ENCODE measurements at regions not wholly inside any gene's neighbourhood (a gene's known extent, or its start where the extent isn't known, plus 50 kb on each side); places are given as distances from the start of the nearest gene placed in this dataset.

GRCh38 chr17:77399319-77399957, 258.7 kb downstream of the SEC14L1 start:
- no peak for DNase-seq

GRCh38 chr17:77400445-77400870, 259.7 kb downstream of the SEC14L1 start:
- no peak for DNase-seq

GRCh38 chr17:77402159-77402731, 261.5 kb downstream of the SEC14L1 start:
- no peak for DNase-seq

- no peak for DNase-seq
Measured at GRCh38 chr17:77403854-77404253, 263.1 kb downstream of the SEC14L1 start.

- peak; percentile 46 for DNase-seq
Measured at GRCh38 chr17:77404812-77405581, 264.2 kb downstream of the SEC14L1 start.

GRCh38 chr17:77405867-77406732, 265.3 kb downstream of the SEC14L1 start:
- peak; percentile 56 for DNase-seq

DNA sequence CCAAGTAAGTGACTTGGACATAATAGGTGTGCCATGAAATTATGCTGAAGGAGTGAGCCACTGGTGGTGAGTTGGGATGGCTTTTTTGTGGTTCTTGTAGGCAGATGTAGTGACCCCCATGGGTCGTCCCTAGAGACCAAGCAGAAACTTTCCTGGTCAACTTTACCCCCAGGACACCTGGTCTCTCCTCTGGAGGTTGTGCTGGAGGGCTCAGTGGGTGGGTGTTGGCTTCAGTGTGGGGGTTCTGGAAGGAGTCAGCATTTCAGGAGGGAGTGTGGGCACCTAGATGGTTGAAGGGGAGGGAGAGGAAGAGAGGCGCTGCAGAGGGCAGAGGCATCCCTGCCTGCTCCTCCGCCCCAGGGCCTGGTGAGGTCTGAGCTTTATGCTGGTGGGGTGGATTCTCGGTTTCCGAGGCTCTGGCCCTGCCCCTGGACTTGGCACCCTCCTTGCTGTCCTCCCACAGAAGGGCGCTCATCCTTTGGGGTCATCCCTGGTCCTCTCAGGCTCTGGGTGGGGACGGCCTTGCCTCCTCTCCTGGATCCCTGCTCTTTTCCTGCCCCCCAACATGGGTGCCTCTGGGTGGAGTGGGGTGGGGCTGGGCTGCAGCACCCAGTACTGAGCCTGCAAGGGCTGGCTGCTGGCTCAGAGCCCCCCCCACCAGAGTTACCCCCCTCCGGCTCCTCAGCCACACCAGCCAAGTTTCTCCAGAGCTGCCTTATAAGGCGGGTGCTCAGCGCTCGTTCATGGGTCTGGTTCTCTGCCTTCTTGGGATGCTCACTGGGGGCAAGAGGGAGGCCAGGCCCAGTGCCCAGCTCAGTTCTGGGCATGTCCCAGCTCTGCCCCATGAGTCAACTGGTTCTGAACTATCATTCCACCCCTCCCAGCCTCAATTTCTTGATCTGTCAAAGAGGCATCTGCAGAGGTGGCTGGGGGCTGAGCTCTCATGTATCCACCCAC, 266.8 kb downstream of the SEC14L1 start:
- DNase-seq: no peak

GRCh38 chr17:77408284-77408683, 267.5 kb downstream of the SEC14L1 start:
- DNase-seq: no peak

- DNase-seq: no peak
Measured at GRCh38 chr17:77409282-77410161, 268.8 kb downstream of the SEC14L1 start.

- DNase-seq: no peak
Measured at GRCh38 chr17:77410470-77410869, 269.7 kb downstream of the SEC14L1 start.

DNA sequence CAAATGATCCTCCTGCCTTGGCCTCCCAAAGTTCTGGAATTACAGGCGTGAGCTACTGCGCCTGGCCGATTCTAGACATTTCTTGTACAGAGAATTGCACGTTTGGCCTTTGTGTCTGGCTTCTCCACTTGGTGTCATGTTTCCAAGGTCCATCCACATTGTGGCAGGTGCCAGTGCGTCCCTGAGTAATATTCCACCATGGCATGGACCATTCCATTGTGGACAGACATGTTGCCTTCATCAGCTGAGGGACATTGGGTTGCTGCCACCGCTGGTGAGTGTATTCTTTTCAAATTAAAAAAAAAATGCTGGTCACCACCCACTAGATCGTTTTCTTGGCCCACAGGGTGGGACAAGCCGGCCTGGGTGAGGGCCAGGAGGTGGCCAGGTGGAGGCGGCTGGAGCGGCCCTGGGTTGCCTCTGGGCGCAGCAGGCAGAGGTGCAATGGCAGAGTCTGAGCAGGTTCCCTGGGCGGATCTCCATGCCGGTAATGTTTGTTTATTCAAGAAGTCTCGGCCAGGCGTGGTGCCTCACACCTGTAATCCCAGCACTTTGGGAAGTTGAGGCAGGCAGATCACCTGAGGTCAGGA, 274.1 kb downstream of the SEC14L1 start:
- no peak for DNase-seq

- no peak for DNase-seq
Measured at GRCh38 chr17:77416105-77416713, 275.4 kb downstream of the SEC14L1 start.

- no peak for DNase-seq
Measured at GRCh38 chr17:77417575-77417974, 276.8 kb downstream of the SEC14L1 start.

DNA sequence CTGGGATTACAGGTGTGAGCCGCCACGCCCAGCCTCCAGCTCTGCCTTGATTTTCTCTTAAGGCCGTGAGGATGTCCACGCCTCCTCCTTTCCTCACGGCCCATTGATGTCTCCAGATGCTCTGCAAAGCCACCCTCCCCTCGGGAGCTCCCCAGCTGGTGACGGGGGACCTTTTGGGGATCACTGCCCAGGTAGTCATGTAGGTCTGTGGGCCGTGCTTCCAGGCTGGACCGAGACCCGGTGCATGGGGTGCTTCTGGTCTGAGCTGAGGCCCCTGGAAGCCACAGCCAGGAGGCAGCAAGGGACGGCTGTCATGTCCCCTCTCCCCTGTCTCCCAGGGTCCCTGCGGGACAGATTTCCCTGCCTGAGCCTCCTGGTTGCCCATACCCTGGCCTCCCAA, 277.8 kb downstream of the SEC14L1 start:
- no peak for DNase-seq

DNA sequence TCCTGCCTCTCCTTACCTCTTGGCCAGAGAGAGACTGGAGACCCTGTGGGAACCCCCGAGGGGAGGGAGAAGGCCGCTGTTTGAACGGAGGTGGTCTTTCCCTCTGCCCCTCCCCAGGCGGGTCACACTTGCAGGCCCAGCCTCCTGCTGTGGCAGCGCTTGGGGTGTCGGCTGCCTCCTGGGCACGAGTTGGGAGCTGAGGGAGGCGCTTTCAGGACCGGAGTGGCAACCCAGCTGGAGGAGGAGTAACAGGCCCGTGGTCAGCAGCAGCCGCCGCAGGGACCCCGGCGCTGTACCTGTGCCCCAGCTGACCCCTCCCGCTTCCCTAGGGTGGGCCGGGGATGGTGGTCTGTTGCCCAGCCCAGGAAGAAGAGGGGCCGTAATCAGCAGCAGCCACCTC, 278.3 kb downstream of the SEC14L1 start:
- DNase-seq: no peak

DNA sequence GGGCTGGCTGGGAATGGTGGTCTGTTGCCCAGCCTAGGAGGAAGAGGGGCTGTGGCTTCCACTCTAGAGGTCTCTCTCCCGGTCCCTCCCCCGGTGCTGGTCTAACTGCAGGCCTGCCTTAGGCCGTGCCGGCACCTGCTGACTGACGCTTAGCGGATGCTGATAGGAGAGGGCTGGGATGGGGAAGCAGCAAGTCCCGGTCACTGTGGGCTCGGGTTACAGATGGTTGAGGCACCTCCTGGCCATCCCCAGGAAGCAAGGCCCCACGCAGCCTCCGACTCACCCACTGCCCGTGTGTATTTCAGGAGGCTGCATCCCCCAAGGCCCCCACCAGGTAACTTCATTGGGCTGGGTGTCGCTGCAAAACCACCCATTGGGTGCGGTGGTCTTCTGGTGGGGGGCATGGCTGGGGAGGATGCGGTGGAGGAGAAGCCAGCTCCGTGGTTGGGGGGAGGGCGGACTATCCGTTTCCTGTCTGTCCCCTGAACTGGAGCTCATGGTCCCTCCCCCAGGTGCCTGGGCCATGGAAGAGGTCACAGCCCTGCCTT, 278.9 kb downstream of the SEC14L1 start:
- no peak for DNase-seq

- no peak for DNase-seq
Measured at GRCh38 chr17:77420095-77420803, 279.5 kb downstream of the SEC14L1 start.

DNA sequence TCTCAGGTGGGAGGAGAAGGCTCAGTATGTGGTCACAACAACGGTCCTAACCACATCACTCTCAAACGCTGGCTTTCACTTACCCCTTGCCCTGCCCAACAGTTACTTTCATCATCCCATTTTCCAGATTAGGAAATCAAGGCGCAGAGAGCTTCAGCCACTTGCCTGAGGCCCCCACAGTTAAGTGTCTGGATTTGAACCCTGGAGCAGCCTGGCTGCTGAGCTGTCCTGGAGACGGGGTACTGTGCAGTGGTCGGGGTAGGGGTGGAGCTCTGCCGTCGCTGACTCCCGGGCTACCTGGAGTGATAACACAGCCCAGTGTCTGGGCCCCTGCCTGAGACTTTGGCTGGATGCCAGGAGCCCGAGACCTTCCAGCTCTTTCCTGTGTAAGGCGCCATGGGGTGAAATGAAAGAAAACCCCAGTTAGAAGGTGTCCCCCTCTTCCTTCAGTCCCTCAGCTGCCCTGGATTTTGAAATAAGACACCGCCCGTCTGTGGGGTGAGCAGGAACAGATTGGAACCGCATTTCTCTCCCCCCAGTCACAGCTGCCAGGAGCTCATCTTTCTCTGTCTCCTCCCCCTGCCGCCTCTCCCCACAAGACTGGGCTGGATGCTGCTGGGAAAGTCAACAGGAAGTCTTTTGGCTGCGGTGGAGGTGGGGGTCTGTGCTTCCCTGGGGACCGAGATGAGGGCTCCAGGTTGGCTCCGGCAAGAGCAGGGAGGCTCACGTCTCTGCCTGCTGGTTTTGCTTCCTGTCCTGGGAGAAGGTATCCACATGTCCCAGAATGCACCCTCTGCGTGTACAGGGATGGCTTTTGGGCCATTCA, 280.2 kb downstream of the SEC14L1 start:
- DNase-seq: no peak
